ENCODE measurements at regions not wholly inside any gene's neighbourhood (a gene's known extent, or its start where the extent isn't known, plus 50 kb on each side); places are given as distances from the start of the nearest gene placed in this dataset.

GRCh38 chr10:80878330-80878729 lies 340.6 kb downstream of the SH2D4B start:
- Histone ChIP-seq H3K36me3 (ENCODE audit: insufficient read depth, low read length) (no peaks in the 10 kb centered on the region), H3K9ac (ENCODE audit: low read depth, low read length) (no peak overlapping the region), H3K4me1 (ENCODE audit: insufficient read depth, low read length) (no peaks in the 10 kb centered on the region), H3K79me2 (ENCODE audit: insufficient read depth, low read length) (no peaks in the 10 kb centered on the region), H3K27ac (ENCODE audit: low read length) (no peak overlapping the region), H3K9me3 (ENCODE audit: insufficient read depth, low read length, severe bottlenecking) (no peaks in the 10 kb centered on the region), H3K4me3 (ENCODE audit: low read depth in 1 of 2, low read length in 2 of 2) (no peak overlapping the region), H3K27me3 (ENCODE audit: insufficient read depth, low read length, poor library complexity) (no peaks in the 10 kb centered on the region), H4K20me1 (ENCODE audit: insufficient read depth, low read length) (no peaks in the 10 kb centered on the region), H2AFZ (ENCODE audit: low read depth, low read length) (no peak overlapping the region), H3K4me2 (ENCODE audit: insufficient read depth, low read length) (no peak overlapping the region)
- DNase-seq: no peak
- TF ChIP-seq, protein P1, sequence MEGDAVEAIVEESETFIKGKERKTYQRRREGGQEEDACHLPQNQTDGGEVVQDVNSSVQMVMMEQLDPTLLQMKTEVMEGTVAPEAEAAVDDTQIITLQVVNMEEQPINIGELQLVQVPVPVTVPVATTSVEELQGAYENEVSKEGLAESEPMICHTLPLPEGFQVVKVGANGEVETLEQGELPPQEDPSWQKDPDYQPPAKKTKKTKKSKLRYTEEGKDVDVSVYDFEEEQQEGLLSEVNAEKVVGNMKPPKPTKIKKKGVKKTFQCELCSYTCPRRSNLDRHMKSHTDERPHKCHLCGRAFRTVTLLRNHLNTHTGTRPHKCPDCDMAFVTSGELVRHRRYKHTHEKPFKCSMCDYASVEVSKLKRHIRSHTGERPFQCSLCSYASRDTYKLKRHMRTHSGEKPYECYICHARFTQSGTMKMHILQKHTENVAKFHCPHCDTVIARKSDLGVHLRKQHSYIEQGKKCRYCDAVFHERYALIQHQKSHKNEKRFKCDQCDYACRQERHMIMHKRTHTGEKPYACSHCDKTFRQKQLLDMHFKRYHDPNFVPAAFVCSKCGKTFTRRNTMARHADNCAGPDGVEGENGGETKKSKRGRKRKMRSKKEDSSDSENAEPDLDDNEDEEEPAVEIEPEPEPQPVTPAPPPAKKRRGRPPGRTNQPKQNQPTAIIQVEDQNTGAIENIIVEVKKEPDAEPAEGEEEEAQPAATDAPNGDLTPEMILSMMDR (IDR thresholded peaks at IDR 0.05; ENCODE audit: borderline replicate concordance, extremely low read depth, low read length, poor library complexity, severe bottlenecking): no peak
- no peak for TF ChIP-seq EZH2 (IDR thresholded peaks at IDR 0.05; ENCODE audit: borderline replicate concordance, low read depth, low read length, severe bottlenecking)
- ATAC-seq (ENCODE audit: insufficient read depth, low read depth): no peak

GRCh38 chr10:80890146-80890545 lies 352.4 kb downstream of the SH2D4B start:
- DNase-seq: no peak
- H4K20me1 ChIP-seq (ENCODE audit: insufficient read depth, low read length): no peaks in the 10 kb centered on the region
- no peak overlapping the region for H3K27ac ChIP-seq (ENCODE audit: low read length)
- no peaks in the 10 kb centered on the region for H3K79me2 ChIP-seq (ENCODE audit: insufficient read depth, low read length)
- H3K4me3 ChIP-seq (ENCODE audit: low read depth in 1 of 2, low read length in 2 of 2): no peak overlapping the region
- H3K4me2 ChIP-seq (ENCODE audit: insufficient read depth, low read length): no peak overlapping the region
- no peaks in the 10 kb centered on the region for H3K9me3 ChIP-seq (ENCODE audit: insufficient read depth, low read length, severe bottlenecking)
- TF ChIP-seq, protein P1 (IDR thresholded peaks at IDR 0.05; ENCODE audit: borderline replicate concordance, extremely low read depth, low read length, poor library complexity, severe bottlenecking): no peak
- TF ChIP-seq EZH2 (IDR thresholded peaks at IDR 0.05; ENCODE audit: borderline replicate concordance, low read depth, low read length, severe bottlenecking): no peak
- H3K4me1 ChIP-seq (ENCODE audit: insufficient read depth, low read length): no peaks in the 10 kb centered on the region
- no peaks in the 10 kb centered on the region for H3K27me3 ChIP-seq (ENCODE audit: insufficient read depth, low read length, poor library complexity)
- ATAC-seq (ENCODE audit: insufficient read depth, low read depth): no peak
- H3K9ac ChIP-seq (ENCODE audit: low read depth, low read length): no peak overlapping the region
- H2AFZ ChIP-seq (ENCODE audit: low read depth, low read length): no peak overlapping the region
- H3K36me3 ChIP-seq (ENCODE audit: insufficient read depth, low read length): no peaks in the 10 kb centered on the region

GRCh38 chr10:80893256-80893655 lies 355.6 kb downstream of the SH2D4B start:
- no peak for ATAC-seq (ENCODE audit: insufficient read depth, low read depth)
- no peak for TF ChIP-seq EZH2 (IDR thresholded peaks at IDR 0.05; ENCODE audit: borderline replicate concordance, low read depth, low read length, severe bottlenecking)
- TF ChIP-seq, protein P1 (IDR thresholded peaks at IDR 0.05; ENCODE audit: borderline replicate concordance, extremely low read depth, low read length, poor library complexity, severe bottlenecking): no peak

GRCh38 chr10:80894311-80894791 lies 356.6 kb downstream of the SH2D4B start:
- Histone ChIP-seq H3K4me1 (ENCODE audit: insufficient read depth, low read length) (no peaks in the 10 kb centered on the region), H3K36me3 (ENCODE audit: insufficient read depth, low read length) (no peaks in the 10 kb centered on the region), H3K9ac (ENCODE audit: low read depth, low read length) (no peak overlapping the region), H2AFZ (ENCODE audit: low read depth, low read length) (no peak overlapping the region), H3K27ac (ENCODE audit: low read length) (no peak overlapping the region), H4K20me1 (ENCODE audit: insufficient read depth, low read length) (no peaks in the 10 kb centered on the region), H3K4me3 (ENCODE audit: low read depth in 1 of 2, low read length in 2 of 2) (no peak overlapping the region), H3K9me3 (ENCODE audit: insufficient read depth, low read length, severe bottlenecking) (no peaks in the 10 kb centered on the region), H3K4me2 (ENCODE audit: insufficient read depth, low read length) (no peak overlapping the region), H3K27me3 (ENCODE audit: insufficient read depth, low read length, poor library complexity) (no peaks in the 10 kb centered on the region), H3K79me2 (ENCODE audit: insufficient read depth, low read length) (no peaks in the 10 kb centered on the region)
- TF ChIP-seq, protein P1 (IDR thresholded peaks at IDR 0.05; ENCODE audit: borderline replicate concordance, extremely low read depth, low read length, poor library complexity, severe bottlenecking): no peak
- no peak for TF ChIP-seq EZH2 (IDR thresholded peaks at IDR 0.05; ENCODE audit: borderline replicate concordance, low read depth, low read length, severe bottlenecking)
- no peak for ATAC-seq (ENCODE audit: insufficient read depth, low read depth)
- no peak for DNase-seq

More at GRCh38 chr10:80893256-80893655, 355.6 kb downstream of the SH2D4B start:
- Histone ChIP-seq H2AFZ (ENCODE audit: low read depth, low read length) (no peak overlapping the region), H3K9me3 (ENCODE audit: insufficient read depth, low read length, severe bottlenecking) (no peaks in the 10 kb centered on the region), H3K79me2 (ENCODE audit: insufficient read depth, low read length) (no peaks in the 10 kb centered on the region), H3K4me1 (ENCODE audit: insufficient read depth, low read length) (no peaks in the 10 kb centered on the region), H3K4me3 (ENCODE audit: low read depth in 1 of 2, low read length in 2 of 2) (no peak overlapping the region), H3K27ac (ENCODE audit: low read length) (no peak overlapping the region), H3K27me3 (ENCODE audit: insufficient read depth, low read length, poor library complexity) (no peaks in the 10 kb centered on the region), H3K9ac (ENCODE audit: low read depth, low read length) (no peak overlapping the region), H3K36me3 (ENCODE audit: insufficient read depth, low read length) (no peaks in the 10 kb centered on the region), H3K4me2 (ENCODE audit: insufficient read depth, low read length) (no peak overlapping the region), H4K20me1 (ENCODE audit: insufficient read depth, low read length) (no peaks in the 10 kb centered on the region)
- no peak for DNase-seq
